ENCODE measurements at regions not wholly inside any gene's neighbourhood (a gene's known extent, or its start where the extent isn't known, plus 50 kb on each side); places are given as distances from the start of the nearest gene placed in this dataset.

GRCh38 chr10:113263056-113263455, 289.8 kb upstream of the HABP2 start:
- no peak for TF ChIP-seq CTCF (conservative IDR thresholded peaks at IDR 0.05)
- TF ChIP-seq EZH2 (IDR thresholded peaks at IDR 0.05; ENCODE audit: low read depth): no peak

All from PC-9 (cell line).